M059J (cell line): ENCODE measurements at regions not wholly inside any gene's neighbourhood (a gene's known extent, or its start where the extent isn't known, plus 50 kb on each side); places are given as distances from the start of the nearest gene placed in this dataset.
A peak's percentile ranks its signal among the peaks of the same experiment; 100 is the strongest.
"Not testable (repeated sequence)": the region's sequence is repeated elsewhere in the genome, so short reads cannot be mapped to it uniquely, and the experiment has no call there.

ENCODE experiments used
- DNase-seq: peaks from one replicate; pipeline ENCODE4 v3.0.0-alpha.2; 2012; ENCODE audit warnings: low read depth

DNA sequence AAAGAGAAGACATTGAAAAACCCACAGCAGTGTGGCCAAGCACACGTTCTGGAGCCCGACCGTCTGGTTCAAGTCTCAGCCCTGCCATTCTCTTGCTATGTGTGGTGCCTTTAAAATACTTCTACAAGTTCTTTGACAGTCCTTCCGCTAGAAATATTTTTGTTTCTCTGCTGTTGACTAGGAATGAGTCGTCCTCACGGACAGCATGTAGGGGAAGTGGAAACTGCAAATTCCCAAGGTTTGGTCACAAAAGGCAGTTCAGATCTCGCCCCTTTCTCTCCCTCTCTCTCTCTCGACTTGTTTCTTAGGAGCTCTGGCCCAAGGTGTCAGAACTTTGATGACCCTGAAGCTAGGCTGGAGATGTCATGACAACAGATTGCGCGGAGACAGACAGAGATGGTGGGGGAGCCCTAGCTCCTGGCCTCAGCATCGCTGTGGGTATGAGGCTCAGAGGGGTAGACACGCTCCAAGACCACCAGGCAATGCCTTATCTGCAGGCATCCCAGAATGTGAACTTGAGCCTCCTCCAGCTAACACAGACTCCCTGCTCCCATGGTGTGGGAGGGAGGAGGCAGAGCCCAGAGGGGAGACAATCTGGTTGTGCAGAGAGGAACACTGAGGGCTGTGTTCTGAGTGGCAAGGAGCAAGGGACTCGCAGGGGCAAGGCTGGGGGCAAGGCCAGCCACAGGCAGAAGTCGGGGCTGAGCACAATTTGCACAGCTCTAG lies 368.9 kb upstream of the SULF2 start:
- peak; percentile 24 for DNase-seq

GRCh38 chr20:48153523-48153922 lies 368.2 kb upstream of the SULF2 start:
- peak; percentile 67 for DNase-seq

DNA sequence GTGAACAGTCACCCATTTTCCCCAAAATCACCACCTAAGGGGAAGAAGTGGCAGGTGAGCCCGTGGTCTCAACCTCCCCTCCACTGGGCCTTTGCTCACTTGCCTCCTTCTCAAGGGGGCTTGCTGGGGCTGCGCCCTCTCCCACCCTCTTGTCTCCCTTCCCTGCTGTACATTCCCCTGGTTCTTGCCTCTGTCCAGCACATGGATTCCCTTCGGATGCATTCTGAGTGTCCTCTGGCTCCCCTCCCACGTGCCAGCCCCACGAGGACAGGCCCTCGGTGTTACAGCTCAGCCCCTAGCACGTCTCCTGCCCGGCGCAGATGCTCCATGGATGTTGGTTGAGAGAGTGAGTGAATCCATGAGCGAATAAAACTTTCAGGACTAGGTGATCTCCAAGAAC lies 367.8 kb upstream of the SULF2 start:
- no peak for DNase-seq

DNA sequence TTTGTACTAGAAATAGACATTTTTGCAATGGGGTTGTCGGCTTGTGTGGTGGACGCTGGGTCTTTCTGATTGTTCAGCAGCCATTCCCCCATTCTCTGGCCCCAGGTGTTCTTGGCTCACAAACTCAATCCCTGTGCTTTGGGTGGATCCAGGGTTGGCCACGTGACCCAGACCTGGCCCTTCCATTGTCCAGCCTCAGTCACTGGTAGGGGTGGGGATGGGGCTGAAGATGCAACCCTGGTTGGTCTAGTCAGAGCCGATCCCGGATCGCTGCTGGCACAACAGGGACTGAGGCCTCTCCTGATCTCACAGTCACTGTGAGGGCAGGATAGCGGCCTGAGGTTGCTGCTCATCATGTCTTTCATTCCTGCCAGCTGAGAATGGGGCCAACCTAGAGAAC lies 365.3 kb upstream of the SULF2 start:
- no peak for DNase-seq

- DNase-seq: no peak
These were observed 364.6 kb upstream of the SULF2 start for GRCh38 chr20:48149902-48150301.

GRCh38 chr20:48148916-48149672 lies 363.8 kb upstream of the SULF2 start:
- peak; percentile 38 for DNase-seq

DNA sequence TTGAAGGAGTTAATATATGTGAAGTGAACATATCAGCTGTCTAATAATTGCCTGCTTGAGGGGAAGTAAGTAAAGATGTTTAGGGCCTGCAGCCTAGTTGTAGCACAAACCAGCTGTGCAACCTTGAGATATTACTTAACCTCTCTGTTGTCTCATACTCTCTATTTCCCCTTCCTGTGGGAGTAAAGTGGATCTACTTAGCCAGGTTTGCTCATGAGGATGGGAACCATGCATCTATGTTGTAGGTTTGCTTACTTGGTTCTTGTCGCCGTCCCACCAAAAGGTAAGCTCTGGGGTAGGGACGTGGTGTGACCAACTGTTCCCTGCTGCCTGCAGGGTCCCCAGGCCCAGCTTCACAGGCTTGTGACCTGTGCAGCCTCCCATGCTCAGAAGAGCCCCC lies 362.7 kb upstream of the SULF2 start:
- DNase-seq: no peak

DNA sequence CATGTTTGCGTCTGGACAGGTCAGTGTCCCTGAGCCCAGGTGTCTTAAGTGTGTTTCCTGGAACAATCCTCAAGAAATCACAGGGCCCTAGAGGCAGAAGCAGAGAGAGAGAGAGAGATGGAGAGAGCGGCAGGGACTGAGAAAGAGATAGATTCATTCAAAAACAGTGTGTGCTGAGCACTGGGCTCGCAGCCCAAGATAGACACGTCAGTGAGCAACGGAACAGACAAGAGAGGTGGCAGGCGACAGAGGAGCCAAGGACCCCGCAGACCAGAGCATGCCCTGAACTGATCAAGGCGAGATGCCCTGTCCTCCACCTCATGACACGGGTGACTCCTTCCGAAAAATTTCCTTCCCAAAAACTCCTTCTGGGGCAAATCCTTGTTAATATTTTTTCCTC lies 362.0 kb upstream of the SULF2 start:
- no peak for DNase-seq

GRCh38 chr20:48146877-48147276 lies 361.6 kb upstream of the SULF2 start:
- no peak for DNase-seq

GRCh38 chr20:48146308-48146707 lies 361.0 kb upstream of the SULF2 start:
- DNase-seq: no peak

GRCh38 chr20:48143435-48144081 lies 358.3 kb upstream of the SULF2 start:
- DNase-seq: no peak

DNA sequence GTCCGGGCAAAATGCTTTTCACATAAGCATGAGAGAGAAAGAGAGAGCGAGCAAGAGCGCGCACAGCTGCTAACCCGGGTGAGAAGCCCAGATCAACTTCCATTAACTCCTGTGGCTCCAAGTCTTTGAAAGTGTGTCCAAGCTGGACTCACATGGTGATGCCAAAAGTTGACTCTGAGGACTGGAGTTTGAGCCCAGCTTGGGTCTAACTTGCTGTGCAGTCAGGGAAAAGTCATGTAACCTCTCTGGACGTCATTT lies 357.2 kb upstream of the SULF2 start:
- DNase-seq: no peak

DNA sequence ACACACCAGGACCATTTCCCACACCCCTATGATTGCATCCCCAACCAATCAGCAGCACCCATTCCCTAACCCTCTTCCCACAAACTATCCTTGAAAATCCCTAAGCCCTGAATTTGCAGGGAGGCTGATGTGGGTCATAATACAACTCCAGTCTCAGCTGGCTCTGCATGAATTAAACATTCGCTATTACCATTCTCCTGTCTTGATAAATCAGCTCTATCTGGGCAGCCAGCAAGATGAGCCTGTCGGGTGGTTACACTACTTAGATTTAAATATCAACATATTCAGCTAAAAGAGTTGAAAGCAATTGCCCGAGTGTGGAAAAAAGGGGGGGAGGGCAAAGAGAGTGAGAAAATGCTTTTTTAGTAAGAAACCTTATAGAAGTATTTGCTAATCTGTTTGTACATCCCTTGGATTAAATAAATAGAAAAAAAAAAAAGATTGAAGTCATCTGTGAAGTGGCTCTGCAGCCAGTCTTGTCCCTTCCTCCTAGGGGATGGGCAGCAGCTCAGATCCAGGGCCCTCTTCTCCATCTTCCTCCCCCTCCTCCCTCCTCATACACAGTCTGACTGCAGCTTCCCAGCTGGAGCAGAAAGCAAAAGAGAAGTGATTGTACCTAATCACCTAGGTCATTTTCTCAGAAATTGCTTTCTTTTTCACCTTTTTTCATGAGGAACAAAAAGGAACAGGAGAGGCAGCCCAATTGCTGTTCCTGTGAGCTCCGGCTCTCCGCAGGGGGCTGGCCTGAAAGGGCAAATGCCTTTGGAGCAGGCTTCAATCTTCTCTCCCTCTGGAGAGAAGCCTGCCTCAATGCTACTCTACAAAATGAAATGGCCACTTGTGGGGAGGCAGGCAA lies 356.6 kb upstream of the SULF2 start:
- DNase-seq: no peak

GRCh38 chr20:48139262-48140041 lies 354.2 kb upstream of the SULF2 start:
- peak; percentile 99 for DNase-seq

DNA sequence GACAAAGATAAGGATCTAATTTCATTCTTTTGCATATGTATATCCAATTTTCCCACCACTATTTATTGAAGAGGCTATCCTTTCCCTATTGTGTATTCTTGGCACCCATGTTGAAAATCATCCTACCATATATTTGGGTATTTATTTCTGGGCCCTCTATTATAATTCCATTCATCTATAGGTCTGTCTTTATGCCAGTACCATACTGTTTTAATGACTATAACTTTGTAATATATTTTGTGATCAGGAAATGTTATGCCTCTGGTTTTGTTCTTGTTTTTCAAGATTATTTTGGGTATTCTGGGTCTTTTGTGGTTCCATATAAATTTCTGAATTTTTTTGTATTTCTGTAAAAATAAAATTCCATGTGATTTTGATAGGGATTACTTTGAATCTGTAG lies 347.6 kb upstream of the SULF2 start:
- DNase-seq: no peak

GRCh38 chr20:48131581-48131980 lies 346.3 kb upstream of the SULF2 start:
- peak; percentile 68 for DNase-seq

DNA sequence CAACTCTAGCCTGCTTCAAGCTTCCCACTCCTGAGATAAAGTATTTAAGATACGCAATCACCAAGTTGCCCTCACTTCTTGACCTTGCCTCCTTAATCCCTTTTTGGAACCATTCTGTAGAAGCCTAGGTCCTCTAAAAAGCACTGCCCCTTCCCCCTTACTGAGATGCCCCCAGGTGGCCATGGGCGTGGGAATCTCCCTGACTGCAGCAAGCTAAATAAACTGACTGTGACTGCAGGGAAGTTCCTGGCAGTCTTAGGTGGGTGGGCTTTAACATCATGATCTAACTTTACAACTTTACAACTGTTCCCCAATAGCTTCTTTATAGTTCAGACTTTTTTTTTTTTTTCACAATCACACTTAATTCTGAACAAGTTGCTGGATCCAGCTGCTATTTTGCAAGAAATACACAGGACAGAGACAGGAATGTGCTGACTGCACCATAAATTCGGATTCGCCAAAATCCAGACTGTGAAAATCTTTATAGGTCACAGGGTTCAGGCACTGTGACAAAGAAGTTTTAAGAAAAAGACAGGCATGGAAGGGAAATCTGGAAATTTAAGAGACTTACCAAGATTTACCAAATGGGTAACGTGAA lies 344.2 kb upstream of the SULF2 start:
- no peak for DNase-seq

DNA sequence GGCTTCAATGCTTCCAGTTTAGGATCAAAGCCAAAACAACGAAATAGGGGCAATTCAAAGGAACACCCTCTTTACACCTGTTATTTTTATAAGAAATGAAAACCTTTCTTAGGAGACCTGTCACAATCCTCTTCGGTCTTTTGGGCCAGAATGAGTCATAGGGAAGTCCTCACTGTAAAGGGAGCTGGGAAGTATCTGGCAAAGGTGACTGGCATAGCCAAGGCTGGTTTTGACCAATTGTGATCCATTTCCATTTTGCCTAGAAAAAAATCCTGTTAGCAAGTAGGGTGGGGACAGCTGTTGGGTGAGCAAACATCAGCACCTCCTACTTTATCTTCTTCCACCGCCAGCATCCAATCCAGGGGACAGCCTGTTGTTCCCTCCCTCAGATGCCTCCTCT lies 343.2 kb upstream of the SULF2 start:
- peak; percentile 71 for DNase-seq

DNA sequence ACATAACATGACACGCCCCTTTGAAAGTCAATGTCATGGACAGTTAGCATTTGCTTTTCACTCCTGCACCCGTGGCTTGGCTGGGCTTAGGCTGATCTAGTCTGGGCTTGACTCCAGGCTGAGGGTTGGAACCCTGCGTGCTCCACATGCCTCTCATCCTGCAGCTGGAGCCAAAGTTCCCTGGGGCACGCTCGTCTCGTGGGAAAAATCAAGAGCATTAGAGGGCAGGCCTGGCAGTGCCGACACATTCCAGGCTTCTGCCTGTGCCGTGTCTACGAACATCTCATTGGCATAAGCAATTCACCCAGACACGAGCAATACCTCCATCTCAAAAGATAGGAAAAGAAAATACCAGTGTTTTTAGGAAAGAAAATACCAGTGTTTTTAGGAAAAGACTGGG lies 342.7 kb upstream of the SULF2 start:
- peak; percentile 80 for DNase-seq

DNA sequence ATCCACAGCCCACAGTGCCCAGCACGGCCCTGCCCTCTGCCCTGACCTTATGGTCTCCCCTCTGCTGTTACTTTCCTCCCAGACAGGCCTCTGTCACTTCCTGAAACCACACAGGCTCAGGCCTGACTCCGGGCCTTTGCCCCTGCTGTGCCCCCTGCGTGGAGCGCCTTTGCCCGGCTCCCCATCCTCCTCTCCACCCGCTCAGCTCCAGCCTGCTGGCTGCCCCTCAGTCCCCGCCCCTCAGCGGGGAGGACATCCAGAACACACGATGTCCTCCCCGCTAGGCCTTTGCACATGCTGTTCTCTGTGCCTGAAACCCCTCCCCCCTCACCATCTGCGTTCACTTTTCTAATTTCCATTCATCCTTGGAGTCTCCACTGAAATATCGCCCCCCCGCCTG lies 341.9 kb upstream of the SULF2 start:
- not testable (repeated sequence) for DNase-seq

GRCh38 chr20:48126227-48126740 lies 341.0 kb upstream of the SULF2 start:
- DNase-seq: no peak
